ENCODE measurements at regions not wholly inside any gene's neighbourhood (a gene's known extent, or its start where the extent isn't known, plus 50 kb on each side); places are given as distances from the start of the nearest gene placed in this dataset.

- intact Hi-C loops (cut with DNase I), result no loop called here
- TF ChIP-seq POLR2A (IDR thresholded peaks at IDR 0.05), result no peak
- no peak for TF ChIP-seq CTCF (IDR thresholded peaks at IDR 0.05)
- WGBS, 2 donors, result 71 to 77% methylated on average over 5 of the region's 5 CpGs
Observed at GRCh38 chr7:91780521-91780920, 100.0 kb downstream of the MTERF1 start.

GRCh38 chr7:91784469-91784868, 96.0 kb downstream of the MTERF1 start:
- intact Hi-C loops (cut with DNase I), result no loop called here
- Histone ChIP-seq H3K27ac (no peak overlapping the region), H3K4me1 (no peaks in the 10 kb centered on the region), H3K36me3 (replicated peaks in 1 of 2; ENCODE audit: insufficient read depth in 1 of 2, low read depth in 2 of 2) (no peaks in the 10 kb centered on the region), H3K4me3 (no peak overlapping the region), H3K9me3 (no peaks in the 10 kb centered on the region), H3K27me3 (no peaks in the 10 kb centered on the region)
- TF ChIP-seq POLR2A (IDR thresholded peaks at IDR 0.05), result no peak
- peak in 4 of 7 experiments; percentile 29 to 36 (median 31) for TF ChIP-seq CTCF (IDR thresholded peaks at IDR 0.05)
- DNase-seq (no peak), ATAC-seq (no peak)
- 34 to 39% methylated on average over 3 of the region's 3 CpGs for WGBS, 2 donors

More at GRCh38 chr7:91780521-91780920, 100.0 kb downstream of the MTERF1 start:
- Histone ChIP-seq H3K27me3 (no peaks in the 10 kb centered on the region), H3K9me3 (no peaks in the 10 kb centered on the region), H3K27ac (no peak overlapping the region), H3K4me1 (no peaks in the 10 kb centered on the region), H3K4me3 (no peak overlapping the region), H3K36me3 (replicated peaks in 1 of 2; ENCODE audit: insufficient read depth in 1 of 2, low read depth in 2 of 2) (no peaks in the 10 kb centered on the region)
- DNase-seq (no peak), ATAC-seq (no peak)

GRCh38 chr7:91787931-91788330, 92.6 kb downstream of the MTERF1 start:
- Histone ChIP-seq H3K4me1 (no peaks in the 10 kb centered on the region), H3K4me3 (no peak overlapping the region), H3K36me3 (replicated peaks in 1 of 2; ENCODE audit: insufficient read depth in 1 of 2, low read depth in 2 of 2) (no peaks in the 10 kb centered on the region), H3K9me3 (no peaks in the 10 kb centered on the region), H3K27me3 (no peaks in the 10 kb centered on the region), H3K27ac (no peak overlapping the region)
- no peak for DNase-seq
- TF ChIP-seq CTCF (IDR thresholded peaks at IDR 0.05), result no peak
- no peak for TF ChIP-seq POLR2A (IDR thresholded peaks at IDR 0.05)
- WGBS, 2 donors, result 50 to 80% methylated on average over 2 of the region's 2 CpGs
- ATAC-seq, result no peak
- intact Hi-C loops (cut with DNase I), result no loop called here

- Histone ChIP-seq H3K27ac (no peak overlapping the region), H3K36me3 (replicated peaks in 1 of 2; ENCODE audit: insufficient read depth in 1 of 2, low read depth in 2 of 2) (no peaks in the 10 kb centered on the region)
Observed at GRCh38 chr7:91789086-91789485, 91.4 kb downstream of the MTERF1 start.

More at GRCh38 chr7:91789086-91789485, 91.4 kb downstream of the MTERF1 start:
- Histone ChIP-seq H3K4me3 (no peak overlapping the region), H3K9me3 (no peaks in the 10 kb centered on the region), H3K27me3 (no peaks in the 10 kb centered on the region), H3K4me1 (no peaks in the 10 kb centered on the region)
- intact Hi-C loops (cut with DNase I), result no loop called here
- no peak for ATAC-seq
- DNase-seq, result no peak
- WGBS, 2 donors, result 80 to 90% methylated on average over 2 of the region's 2 CpGs
- no peak for TF ChIP-seq CTCF (IDR thresholded peaks at IDR 0.05)
- no peak for TF ChIP-seq POLR2A (IDR thresholded peaks at IDR 0.05)
